ENCODE measurements at regions not wholly inside any gene's neighbourhood (a gene's known extent, or its start where the extent isn't known, plus 50 kb on each side); places are given as distances from the start of the nearest gene placed in this dataset.

DNA sequence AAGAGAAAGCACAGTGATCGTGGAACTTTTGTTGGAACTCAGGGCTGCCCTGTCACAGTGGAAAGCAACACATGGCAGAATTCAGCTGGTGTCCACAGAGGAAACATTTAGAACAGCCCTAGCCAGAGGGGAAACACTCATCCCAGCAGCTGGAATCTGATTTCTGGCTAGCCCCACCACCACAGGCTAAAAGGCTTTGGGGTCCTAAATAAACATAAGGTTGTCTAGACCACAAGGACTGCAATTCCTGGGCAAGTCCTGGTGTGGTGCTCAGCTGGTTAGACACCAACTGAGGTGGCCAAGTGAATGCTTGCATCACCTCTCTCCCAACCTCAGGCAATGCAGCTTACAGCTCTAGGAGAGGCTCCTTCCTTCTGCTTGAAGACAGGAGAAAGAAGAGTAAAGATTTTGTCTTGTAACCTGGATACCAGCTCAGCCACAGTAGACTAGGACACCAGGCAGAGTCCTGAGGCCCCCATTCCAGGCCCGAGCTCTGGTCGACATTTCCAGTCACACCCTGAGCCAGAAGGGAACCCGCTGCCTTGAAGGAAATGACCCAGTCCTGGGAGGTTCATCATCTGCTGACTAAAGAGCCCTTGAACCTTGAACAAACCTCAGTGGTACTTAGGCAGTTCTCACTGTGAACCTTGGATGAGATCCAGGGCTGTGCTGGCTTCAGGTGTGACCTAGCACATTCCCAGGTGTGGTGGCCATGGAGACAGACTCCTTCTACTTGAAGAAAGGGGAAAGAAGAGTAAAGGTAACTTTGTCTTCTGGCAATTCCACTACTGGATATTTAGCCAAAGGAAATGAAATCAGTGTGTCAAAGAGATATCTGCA is 85.4 kb upstream of the PLXNC1 start:
- no peak for DNase-seq (ENCODE audit: low read depth)

DNA sequence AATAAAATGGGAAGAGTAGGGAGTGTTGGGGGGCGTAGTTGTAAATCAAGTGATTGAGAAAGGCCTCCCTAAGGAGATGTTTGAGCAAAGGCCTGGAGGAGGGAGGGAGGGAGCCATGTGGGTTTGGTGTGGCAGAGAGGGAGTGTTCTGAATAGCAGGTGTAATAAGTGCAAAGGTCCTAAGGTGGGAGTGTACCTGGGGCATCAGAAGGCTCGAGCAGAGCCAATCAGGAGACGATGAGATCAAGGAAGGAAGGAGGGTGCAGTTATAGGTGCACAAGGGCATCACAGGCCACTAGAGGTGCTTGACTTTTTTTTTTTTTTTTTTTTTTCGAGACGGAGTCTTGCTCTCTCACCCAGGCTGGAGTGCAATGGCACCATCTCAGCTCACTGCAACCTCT is 77.9 kb upstream of the PLXNC1 start:
- DNase-seq (ENCODE audit: low read depth) = no peak

GRCh38 chr12:94071258-94071657 is 77.1 kb upstream of the PLXNC1 start:
- no peak for DNase-seq (ENCODE audit: low read depth)

DNA sequence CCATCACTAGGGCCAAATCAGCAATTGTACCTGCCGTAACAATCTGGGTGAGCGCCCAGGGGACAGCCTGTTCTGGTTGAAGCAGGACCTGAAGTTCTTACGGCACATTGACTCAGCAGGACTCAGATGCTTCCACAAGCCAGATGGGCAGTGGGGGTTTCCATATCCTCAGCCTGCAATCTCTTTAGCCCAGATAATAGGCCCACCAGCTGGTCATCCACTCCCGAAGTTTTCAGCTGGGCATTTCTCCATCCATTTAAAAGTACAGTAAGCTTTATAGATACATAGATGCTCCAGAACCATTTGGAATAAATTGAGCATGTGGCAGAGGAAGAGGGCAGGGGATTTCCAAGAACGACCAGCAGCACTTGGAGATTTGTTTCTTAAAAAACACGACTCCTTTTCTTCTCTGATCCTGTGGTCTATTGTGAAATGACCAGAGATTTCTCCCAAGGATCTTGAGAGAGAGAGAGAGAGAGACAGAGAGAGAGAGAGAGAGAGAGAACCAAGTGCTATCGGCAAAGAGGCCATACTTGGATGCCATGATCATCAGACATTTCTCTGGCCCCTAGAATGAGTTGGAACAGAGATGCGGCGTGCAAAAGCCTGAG is 74.8 kb upstream of the PLXNC1 start:
- no peak for DNase-seq (ENCODE audit: low read depth)

DNA sequence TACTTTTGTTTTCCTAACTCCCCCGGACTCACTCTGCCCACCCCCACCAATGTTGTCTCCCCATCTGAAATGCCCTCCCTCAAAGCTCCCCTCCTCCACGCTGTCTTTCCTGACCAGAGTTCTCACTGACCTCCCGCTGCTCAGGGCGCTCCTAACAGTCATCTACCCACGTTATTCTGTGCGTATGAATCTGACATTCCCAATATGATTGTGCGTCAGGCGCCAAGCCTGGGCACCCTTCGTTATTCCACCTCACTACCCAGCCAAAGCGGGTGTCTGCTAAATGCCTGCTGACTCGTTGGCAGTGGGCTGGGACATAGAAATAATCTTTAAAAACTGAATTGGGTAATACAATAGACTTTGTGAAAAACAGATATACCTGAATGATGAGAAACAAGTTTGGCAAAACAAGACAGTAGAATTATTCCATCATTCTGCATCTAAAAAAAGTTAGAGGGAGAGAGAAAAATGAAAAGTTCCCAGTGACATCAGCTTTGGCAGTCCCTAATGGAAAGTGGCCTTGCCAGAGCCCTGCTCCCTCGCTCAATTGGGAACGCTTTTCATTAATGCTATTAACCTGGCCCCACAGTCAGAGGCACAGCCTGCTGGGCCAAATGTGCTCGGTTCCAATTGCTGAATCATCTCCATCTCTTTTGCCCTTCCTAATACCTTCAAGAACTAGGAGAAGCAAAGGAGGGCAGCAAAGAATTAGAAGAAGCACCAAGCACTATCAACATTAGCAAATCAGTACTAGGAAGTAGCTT is 74.0 kb upstream of the PLXNC1 start:
- no peak for DNase-seq (ENCODE audit: low read depth)

DNA sequence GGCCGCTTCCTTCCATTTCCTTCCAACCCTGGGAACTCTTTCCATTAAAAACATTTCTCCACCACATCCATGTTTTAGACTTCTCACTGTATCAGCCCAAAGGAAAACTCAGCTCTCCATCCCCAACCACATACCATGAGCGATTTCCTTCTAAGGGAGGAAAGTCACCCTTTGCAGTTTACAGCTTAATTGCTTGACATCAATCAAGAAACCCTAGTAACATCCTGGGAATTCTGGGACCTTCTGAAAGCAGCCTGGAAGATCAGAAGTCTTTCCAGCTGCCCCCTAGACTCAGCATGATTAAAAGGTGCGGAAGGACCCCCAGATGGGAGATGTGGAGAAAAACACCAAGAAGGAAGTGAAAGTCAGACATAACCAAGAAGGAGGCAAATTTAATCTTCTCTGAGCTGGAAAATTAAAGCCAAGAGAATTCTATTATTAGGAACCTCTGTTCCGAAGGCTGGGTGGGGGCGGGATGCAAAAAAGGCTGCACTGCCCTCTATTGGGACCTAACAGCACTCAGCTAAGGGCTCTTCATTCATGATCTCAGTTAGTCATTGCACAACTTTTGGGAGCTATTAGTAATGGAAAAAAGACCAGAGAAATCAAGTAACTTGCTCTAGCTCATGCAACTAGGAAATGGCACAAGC is 73.3 kb upstream of the PLXNC1 start:
- DNase-seq (ENCODE audit: low read depth) = no peak

DNA sequence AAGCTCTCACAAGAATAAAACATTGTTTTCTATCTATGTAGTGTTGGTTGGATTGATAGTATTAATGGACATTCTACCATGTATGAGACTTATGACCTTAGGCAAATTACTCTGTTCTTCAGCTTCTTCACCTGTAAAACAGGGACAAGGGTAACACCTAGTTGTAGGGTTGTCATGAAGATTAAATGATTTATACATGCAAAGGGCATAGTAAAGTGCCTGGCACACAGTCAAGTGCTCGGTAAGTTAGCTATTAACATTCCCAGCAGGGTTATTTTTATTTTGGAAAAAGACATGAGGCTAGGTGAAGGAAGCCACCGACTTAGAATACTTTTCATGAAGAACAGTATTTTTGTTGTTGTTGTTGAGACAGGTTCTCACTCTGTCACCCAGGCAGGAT is 71.2 kb upstream of the PLXNC1 start:
- DNase-seq (ENCODE audit: low read depth) = no peak

- DNase-seq (ENCODE audit: low read depth) = no peak
Measured at GRCh38 chr12:94078138-94078723, 70.1 kb upstream of the PLXNC1 start.

DNA sequence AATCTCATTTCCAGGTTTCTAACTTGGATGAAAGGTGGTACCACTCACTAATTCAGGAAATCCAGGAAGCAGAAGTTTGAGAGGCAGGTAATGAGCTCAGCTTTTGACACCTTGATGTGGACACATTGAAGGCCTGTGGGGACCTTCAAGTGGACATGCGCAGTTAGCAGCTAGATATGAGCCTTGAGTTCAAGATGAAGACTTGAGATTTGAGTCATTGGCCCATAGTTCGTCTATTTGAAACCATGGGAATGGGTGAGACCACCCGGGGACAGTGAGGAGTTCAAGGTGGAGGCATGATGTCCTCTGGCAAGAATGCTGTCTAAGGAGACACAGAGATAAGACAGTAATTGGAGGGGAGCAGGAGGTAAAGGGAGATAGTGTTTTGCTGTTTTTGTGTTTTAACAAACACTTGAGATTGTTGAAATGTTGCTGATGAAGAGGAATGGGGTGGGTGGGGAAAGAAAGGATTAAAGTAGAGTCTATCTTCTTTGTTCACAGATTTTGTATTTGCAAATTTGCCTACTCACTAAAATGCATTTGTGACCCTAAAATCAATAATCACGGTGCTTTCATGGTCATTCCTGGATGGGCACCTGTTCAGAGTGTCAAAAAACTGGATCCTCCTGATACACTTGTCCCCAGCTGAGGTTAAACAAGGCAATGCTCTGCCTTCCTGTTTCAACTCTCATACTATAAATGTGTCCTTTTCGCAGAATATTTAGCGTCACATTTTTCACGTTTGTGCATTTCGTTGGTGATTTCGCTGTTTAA is 69.5 kb upstream of the PLXNC1 start:
- DNase-seq (ENCODE audit: low read depth) = no peak

DNA sequence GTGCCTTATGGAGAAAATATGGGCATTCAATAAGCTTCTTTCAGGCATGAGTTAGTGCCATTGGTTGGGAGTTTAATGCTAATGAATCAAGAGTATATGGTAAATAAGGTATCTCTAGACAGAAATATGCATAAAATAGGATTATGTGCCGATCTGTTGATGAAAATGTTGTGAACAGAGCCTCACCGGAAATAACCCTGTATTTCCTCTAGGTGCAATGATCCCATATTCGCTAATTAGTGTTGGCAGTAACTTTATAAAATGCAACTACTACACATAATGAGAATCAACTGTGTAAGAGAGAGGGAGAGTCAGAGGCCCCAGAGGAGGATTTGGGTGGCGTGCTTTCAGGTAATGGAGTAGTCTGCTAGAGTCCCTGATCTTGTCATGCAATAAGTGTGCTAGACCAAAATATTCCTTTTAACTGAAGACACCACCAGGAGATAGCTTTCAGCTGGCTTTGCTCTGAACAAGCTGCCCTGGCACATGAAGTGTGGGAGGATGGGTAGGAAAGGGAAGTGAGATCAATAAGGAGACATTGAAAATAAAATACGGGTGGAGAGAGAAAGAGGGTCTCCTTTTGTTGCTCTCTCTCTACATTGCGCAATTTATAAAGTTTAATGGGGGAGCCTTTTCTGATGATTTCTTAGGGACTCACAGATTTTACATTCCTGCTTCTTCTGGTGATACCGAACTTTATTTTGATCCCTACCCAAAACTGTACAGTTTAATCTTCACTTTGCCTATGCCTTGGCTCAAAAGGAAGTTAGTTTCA is 68.6 kb upstream of the PLXNC1 start:
- DNase-seq (ENCODE audit: low read depth) = no peak

DNA sequence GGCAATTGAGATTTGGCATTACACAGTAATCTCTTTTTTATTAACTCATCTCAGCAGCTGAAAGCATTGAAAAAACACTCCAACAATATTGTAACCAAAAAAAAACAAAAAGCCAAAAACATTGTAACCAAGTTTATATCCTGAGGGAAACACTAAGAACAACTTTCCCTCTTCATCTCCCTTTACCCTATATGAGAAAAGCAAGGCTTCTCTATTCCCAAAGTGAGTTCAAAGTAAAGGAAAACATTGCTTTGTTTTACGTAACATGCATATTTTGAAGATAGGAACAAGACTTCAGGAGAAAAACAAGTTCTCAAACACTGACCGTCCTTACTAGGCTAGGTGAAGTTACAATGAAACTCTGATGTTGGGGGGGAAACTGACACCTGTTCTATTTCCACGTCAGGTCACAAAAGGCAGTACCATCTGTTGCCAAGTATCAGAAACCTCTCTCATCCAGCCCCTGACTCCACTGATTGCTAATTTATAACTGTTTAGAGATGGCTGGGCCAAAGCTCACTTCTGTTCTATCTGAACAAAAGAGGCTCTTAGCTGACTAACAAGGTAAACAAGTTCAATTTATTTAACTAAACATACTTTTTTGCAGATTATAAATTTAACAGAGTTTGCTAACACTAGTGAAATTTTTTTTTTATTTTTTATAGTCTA is 67.9 kb upstream of the PLXNC1 start:
- no peak for DNase-seq (ENCODE audit: low read depth)

- DNase-seq (ENCODE audit: low read depth) = no peak
Measured at GRCh38 chr12:94082690-94083089, 65.7 kb upstream of the PLXNC1 start.

GRCh38 chr12:94089891-94090290 is 58.5 kb upstream of the PLXNC1 start:
- DNase-seq (ENCODE audit: low read depth) = no peak

DNA sequence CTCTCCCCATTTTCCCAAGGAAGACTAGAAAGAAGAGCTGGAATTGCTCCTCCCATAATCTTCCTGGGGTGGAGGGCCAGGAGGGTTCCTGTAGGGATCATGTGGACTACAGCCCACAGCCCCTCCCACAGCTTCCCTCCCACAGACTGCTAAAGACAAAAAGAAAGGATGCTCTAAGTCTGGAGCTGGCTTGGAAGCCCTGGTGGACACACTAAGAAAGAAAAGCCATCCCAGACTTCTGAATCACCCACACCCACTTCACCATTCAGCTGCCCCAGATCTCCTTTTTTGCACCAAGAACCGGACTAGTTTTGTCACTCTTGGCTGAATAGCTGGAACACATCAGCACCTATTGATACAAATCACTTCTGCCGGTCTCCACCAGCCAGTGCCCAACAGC is 56.8 kb upstream of the PLXNC1 start:
- no peak for DNase-seq (ENCODE audit: low read depth)

DNA sequence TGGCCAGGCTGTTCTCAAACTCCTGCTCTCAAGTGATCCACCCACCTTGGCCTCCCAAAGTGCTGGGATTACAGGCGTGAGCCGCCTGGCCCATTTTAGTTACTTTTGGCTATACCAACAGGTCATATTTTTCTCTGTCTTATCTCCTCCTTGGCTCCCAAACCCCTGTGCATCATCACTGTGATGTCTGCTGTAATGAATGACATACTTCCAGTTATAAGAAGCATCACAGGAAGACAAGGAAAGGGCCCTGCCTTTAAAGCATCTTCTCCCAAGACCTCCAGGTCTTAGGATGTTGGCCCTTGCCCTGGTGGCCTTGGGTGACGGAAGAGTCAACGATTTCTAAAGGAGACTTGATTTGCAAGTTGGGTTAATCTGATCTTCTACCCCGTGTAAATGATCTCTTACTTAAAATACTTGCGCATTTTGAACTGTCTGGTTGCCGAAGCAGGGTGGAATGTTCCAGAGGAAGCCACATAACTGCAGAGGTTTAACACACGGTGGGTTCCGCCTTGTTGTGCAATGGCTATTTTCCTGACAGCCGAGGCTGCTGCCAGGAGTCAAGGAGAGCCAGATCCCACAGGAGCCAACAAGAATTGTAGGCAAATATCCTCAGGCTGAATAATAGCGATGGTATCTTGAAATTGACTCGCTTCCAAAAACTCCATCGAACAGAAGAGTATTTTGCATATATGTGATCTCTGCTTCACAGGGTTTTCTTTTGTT is 55.7 kb upstream of the PLXNC1 start:
- DNase-seq (ENCODE audit: low read depth) = no peak

GRCh38 chr12:94094700-94095099 is 53.7 kb upstream of the PLXNC1 start:
- no peak for DNase-seq (ENCODE audit: low read depth)

DNA sequence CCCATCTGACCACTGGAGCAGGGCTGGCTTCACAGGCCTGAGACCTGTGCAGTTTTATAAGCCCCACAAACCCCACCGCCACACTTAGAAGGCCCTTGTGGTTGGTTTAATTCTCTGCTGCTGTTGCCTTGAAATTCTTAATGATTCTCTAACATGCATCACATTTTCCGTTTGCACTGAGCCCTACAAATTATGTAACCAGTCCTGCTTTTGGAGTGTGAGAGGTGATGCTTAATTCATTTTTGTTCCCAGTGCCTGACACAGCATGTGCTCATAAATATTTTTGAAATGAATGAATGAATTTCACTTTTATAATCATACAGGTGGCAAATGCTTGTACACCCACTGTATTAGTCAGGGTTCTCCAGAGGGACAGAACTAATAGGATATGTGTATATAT is 52.8 kb upstream of the PLXNC1 start:
- DNase-seq (ENCODE audit: low read depth) = no peak

DNA sequence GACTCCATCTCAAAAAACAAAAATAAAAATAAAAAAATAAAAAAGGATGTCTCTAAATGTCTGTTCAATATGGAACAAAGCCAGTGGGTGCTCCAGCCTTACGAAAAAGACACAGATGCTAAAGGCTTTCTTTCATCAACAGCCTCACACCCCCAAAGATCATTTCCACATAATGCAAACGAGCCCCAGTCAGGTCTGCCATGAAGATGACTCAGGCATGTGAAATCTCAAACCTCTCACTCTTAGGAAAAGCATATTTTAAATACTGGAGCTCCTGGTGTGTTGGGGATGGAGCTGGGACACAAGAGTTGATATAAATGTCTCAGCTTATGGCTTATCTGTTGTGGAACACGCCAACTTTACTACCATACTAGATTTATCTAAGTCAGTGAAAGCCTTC is 49.9 kb upstream of the PLXNC1 start:
- DNase-seq (ENCODE audit: low read depth) = no peak

All from activated T-helper 1 cell treated with Interleukin-2 at 50 U/mL for 16 hours (primary cell).